ENCODE measurements at regions not wholly inside any gene's neighbourhood (a gene's known extent, or its start where the extent isn't known, plus 50 kb on each side); places are given as distances from the start of the nearest gene placed in this dataset.

DNA sequence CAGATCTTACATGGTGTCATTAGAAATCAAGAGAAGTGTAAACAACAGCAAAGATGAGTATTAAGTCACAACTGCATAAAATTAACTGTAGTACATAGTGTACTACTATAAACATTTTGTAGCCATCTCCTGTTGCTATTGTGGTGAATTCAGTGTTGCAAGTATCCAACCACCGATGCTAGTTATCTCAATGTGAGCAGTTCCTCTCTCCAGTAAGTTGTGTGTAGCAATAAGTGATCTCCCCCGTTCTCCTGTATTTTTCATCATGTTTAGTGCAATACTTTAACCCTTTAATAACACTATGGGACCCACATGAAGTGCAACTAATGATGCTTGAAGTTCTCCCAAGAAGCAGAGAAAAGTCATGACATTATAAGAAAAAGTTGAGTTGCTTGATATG, 264.7 kb upstream of the KCNH8 start:
- DNase-seq (ENCODE audit: low read depth in 2 of 2): no peak

GRCh38 chr3:18880691-18881090, 267.6 kb upstream of the KCNH8 start:
- DNase-seq (ENCODE audit: low read depth in 2 of 2): no peak

GRCh38 chr3:18872466-18872865, 275.8 kb upstream of the KCNH8 start:
- DNase-seq (ENCODE audit: low read depth in 2 of 2): no peak

DNA sequence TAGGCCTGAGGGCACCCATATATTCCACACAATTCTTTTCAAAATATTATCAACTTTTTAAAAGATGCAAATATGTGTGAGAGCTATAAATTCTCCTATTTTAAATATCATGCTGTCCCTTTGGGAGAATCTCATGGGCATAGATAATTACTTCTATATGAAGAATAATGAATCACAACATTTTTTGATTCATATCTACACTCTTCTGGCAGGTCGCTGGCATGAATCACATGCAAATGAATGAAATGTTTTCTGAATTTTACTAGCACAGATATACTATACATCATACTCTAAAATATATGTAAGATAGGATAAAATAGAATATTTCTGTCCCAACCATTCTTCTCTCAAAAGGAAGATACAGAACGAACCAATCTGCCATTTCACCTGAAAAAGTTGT, 277.7 kb upstream of the KCNH8 start:
- no peak for DNase-seq (ENCODE audit: low read depth in 2 of 2)

DNA sequence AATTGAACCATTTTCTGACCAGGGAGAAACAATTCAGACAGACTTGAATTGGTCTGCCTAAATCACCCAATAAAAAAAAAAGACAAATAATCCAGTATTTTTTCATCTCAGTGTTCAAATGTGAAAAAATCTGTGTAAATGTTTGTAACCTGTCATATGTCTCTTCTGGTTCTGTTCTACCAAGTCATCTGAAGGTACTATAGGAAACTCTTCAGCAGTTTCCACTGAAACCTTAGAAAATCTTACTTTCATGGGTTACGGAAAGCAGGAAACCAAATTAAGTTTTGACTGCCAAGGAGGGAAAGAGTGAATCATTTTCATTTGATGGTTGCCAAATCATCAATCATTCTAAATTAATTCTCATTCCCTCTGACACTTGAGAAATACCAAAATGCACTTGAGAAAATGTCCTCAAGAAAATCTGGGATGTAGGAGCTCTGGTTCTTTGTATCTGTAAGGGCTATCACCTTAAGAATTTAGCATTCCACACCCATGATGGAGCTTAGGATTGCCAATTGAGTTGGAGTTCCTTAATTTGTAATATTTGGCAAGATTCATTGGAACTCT, 278.2 kb upstream of the KCNH8 start:
- DNase-seq (ENCODE audit: low read depth in 2 of 2): no peak

DNA sequence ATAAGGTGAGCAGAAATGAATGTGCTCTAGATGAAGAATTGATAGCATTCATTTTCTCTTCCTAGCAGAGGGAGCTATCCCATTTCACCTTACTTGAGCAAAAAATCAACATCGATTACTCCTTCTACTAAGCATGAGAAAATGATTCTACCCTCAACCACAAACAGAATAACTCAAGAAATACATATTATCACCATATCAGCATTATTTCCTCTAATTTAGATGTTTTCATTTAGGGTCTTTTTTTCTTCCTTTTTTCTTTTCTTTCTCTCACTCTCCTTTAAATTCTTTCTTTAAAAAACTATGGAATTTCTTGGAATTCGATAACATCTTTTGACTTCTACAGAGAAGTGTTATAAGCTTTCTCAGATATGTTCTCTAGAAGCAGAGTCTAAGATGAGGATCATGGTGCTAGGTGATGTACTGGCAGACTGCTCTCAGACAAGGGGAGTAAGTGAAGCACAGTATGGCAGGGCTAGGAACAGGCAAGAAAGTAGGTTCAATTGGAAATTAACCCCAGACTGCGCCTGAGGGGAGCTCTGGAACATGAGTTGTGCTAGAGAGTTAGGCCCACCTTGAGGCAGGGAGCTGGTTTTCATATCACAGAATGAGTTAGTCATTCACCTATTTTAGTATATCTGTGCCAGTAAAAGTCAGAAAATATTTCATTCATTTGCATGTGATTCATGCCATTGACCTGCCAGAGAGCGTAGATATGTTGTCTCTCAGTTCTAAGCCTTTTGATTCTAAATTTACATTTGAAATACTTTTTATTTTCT, 279.2 kb upstream of the KCNH8 start:
- DNase-seq (ENCODE audit: low read depth in 2 of 2): no peak

DNA sequence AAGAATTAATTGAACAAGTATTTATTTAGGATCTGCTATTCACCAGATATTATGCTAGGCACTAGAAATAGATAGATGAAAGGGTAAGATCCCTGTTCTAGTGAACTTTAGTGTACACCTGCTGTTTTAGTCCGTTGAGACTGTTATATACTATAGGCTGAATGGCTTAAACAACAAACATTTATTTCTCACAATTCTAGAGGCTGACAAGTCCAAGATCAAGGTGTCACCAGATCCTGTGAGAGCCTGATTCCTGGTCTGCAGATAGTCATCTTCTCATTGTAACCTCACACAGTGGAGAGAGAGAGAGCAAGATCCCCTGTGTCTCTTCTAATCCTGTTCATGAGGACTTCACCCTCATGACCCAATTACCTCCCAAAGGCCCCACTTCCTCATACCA, 281.4 kb upstream of the KCNH8 start:
- DNase-seq (ENCODE audit: low read depth in 2 of 2): no peak

GRCh38 chr3:18864933-18865731, 283.2 kb upstream of the KCNH8 start:
- DNase-seq (ENCODE audit: low read depth in 2 of 2): no peak

DNA sequence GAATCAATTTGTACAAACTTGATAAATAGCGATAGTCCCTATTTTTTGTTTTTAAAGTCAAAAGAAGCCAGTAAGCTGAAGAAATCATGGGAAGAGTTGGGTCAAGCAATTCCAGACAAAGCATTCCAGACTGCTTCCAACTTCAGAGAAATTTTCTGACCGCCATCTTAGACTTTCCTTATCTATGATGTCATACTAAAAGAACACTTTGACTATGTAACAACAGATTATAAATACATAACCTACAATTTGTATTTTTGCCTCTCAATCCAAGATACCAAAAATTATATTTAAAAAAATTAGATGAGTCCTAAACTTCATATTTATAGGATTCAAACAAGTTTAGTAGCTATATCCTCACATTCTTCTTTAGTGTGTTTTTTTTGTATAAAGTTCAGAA, 286.2 kb upstream of the KCNH8 start:
- no peak for DNase-seq (ENCODE audit: low read depth in 2 of 2)

DNA sequence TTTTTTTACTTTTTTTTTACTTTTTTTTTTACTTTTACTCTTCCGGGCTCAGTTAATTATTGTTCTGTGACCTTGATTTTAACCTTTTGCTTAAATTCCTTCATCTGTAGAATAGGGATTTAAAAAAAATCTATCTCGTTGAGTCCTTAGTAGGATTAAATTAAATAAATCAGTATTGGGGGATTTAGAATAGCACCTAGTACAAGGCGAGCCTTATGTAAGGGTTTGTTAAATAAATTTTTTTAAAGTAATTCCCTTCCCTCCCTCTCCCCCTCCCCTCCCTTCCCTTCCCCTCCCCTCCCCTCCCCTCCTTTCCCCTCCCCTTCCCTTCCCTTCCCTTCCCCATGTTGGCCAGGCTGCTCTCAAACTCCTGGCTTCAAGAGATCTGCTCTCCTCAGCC, 287.2 kb upstream of the KCNH8 start:
- DNase-seq (ENCODE audit: low read depth in 2 of 2): no peak

DNA sequence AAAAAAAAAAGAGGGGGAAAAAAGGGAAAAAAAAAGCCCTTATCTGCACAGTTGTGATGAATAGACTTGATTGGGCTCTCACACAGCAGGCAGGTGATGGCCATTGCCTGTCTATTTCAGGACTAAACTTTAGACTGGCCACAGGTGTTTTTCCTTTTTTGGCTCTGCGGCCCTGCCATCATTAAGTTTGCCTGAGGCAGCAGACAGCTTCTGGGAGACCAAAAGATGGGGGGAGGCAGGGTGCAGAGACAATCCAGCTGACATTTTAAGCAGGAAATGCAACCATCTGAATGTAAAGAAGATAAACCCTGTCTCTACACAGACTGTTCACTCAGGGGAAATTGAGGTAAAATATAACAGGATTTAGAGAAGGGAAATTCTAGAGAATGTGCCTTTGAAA, 295.0 kb upstream of the KCNH8 start:
- DNase-seq (ENCODE audit: low read depth in 2 of 2): no peak

DNA sequence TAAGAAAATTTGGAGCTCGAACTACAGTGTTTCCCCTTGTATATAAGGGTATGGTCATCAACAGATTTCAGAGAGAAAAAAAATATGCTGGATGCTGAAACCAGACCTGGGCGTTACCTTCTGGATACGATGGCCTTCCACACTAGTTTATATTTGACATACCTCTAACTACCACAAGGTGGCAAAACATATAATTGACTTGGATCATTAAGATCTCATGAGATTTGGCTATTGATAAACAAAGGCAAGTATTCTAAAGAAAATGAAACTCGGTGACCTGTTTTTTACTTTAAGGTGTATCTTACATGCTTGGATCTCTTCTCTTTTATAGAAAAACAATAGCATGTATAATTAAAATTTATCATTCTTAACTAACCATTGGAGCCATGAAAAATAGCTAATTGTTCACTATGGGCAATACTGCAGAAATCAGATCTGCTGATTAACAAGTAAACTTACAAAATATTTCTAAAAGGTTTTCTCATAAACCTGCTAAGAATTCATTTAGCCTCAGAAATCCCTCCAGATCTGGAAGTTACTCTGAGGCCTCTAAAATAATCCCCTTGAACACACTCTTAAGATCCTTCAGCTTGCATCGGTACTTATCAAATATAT, 300.6 kb upstream of the KCNH8 start:
- DNase-seq (ENCODE audit: low read depth in 2 of 2): no peak

DNA sequence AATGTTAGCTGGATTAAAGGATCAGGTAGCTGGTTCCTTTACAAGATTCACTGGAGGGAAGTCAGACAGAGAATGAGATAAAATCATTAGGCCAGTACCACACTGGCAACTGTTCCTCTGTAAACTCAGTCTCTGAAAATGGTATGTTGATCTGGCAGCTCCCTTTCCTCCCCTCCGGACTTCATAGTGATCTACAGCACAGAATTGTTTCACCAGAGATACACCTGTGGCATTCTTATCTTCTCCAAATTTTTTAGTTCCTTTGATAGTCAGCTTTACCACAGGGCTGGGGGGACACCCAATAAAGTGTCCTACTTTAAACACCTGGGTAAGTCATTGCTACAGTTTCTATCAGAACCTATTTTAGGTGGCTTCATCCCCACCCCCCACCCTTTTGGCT, 304.3 kb upstream of the KCNH8 start:
- DNase-seq (ENCODE audit: low read depth in 2 of 2): no peak

GRCh38 chr3:18843188-18843587, 305.1 kb upstream of the KCNH8 start:
- DNase-seq (ENCODE audit: low read depth in 2 of 2): no peak

- no peak for DNase-seq (ENCODE audit: low read depth in 2 of 2)
These were observed 306.6 kb upstream of the KCNH8 start for GRCh38 chr3:18841422-18842343.

DNA sequence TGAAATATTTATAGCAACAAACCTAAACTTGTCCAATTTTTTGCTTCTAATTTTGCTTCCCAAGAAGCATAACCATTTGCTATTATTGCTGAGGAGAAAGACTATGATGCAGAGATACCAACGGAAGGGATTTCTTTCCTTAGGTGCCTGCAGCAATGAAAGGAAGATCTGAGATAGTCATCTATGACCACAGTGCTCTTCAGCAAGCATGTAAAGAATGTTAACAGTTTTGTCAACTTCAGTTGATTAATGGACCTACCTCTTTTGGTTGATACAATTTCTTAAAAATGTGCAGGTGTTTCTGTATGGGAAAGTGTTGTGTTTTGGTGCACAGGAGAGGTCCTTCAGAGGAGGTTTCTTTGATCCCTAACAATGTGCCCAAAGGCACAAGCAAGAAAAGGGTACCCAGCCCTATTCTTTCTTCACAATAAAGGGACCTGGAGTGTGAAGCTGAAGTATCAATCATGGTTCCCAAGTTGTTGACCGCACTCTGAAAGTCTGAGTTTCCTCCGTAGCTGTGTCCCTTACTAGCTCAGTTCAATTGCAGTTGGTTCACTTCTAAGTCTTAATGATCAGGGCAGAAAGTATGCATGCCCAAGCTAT, 307.7 kb upstream of the KCNH8 start:
- no peak for DNase-seq (ENCODE audit: low read depth in 2 of 2)

DNA sequence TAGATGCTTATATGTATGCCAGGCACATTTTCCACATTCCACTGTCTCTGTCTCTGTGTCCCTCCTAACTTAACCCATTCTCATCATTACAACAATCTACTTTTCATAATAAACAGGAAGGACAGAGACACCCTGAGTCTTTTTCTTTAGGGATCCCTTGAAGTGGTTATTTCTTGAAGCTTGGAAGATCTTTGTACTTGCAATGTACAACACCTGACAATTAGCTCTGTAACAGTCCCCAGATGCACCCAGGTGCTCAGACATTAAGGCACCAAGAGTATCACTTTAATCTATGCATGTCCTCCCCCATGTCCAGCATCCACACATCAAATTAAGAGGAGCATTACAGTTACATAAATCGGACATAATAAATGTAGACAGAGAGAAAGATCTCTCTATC, 309.6 kb upstream of the KCNH8 start:
- DNase-seq (ENCODE audit: low read depth in 2 of 2): no peak

GRCh38 chr3:18837137-18837755, 311.1 kb upstream of the KCNH8 start:
- no peak for DNase-seq (ENCODE audit: low read depth in 2 of 2)

DNA sequence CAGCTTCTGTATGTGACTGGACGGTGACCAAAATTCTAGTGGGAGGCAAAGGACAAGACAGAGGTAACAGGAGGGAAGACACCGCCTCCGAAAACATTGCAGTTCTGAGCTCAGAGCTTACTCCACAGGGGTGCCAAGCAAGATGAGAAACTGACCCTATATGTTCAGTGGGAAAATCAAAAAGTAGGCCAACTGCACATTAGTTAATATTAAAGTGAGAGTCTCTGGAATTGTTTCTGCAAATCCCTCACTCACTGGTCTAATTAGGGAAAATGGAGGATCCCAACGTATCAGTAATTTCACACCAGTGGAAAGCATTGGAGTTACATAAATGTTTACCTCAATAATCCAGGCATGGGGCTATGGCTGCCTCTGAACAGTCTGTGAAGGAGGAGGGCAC, 313.3 kb upstream of the KCNH8 start:
- no peak for DNase-seq (ENCODE audit: low read depth in 2 of 2)

DNA sequence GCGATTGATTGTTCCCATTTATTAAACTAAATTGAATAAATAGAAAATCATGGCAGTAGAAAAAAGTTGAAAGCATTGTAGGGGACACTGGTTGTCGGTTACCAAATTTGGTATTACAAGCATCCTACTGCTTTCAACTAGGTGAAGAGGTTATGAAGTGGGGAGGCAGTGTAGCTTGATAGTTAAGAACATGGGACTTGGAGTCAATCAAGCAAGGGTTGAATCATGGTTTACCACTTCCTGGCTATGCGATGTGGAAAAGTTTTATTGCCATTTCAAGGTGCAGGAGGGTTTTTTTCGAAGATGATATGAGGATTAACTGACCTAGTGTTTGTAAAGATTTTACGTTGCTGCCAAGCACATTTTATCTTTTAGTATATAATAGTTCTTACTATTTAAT, 318.2 kb upstream of the KCNH8 start:
- DNase-seq (ENCODE audit: low read depth in 2 of 2): no peak

DNA sequence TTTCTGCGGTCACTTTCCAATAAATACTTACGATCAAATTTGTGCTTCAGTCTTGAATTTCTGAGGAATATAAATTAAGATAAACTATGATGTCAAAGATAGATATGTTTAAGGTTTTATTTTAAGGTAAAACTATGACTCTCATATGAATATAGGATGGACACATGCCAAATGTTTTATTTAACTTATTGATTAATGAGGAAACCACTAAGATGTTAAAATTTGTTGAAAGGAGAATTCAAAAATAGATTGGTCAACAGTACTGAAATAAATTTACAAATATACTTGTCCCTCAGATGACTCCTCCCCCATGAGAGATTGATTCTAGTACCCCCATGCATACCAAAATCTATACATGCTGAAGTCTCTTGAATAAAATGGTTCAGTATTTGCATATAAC, 319.7 kb upstream of the KCNH8 start:
- DNase-seq (ENCODE audit: low read depth in 2 of 2): no peak

Measured in stimulated activated CD4-positive, alpha-beta T cell treated with anti-CD3 and anti-CD28 coated beads, Interleukin-1b, Interleukin-23, amount 100 ng/mL, for 1 hour (primary cell).